KMS-11 (cell line): ENCODE measurements at regions not wholly inside any gene's neighbourhood (a gene's known extent, or its start where the extent isn't known, plus 50 kb on each side); places are given as distances from the start of the nearest gene placed in this dataset.

Source experiments
- H2AFZ ChIP-seq: fragments of 200-600 bp; sonication (generic); 2 replicates; pipeline ENCODE4 v1.6.1; 2016; ENCODE audit warnings: antibody characterized with exemption, mixed run types, low read depth
- H3K27ac ChIP-seq: fragments of 200-600 bp; sonication (generic); 2 replicates; pipeline ENCODE4 v1.6.1; 2016; ENCODE audit warnings: mild to moderate bottlenecking, mixed run types
- H3K27me3 ChIP-seq: fragments of 200-600 bp; sonication (generic); 2 replicates; pipeline ENCODE4 v1.6.1; 2017; ENCODE audit warnings: mild to moderate bottlenecking, low read depth, mixed run types, moderate library complexity; ENCODE audit not compliant: insufficient read depth
- H3K36me3 ChIP-seq: fragments of 200-600 bp; sonication (generic); 2 replicates; pipeline ENCODE4 v1.6.1; 2017; ENCODE audit warnings: mild to moderate bottlenecking, mixed run types; ENCODE audit not compliant: insufficient read depth
- H3K4me1 ChIP-seq: fragments of 200-600 bp; sonication (generic); 2 replicates; pipeline ENCODE4 v1.6.1; 2016; ENCODE audit warnings: mild to moderate bottlenecking, low read depth, mixed run types; ENCODE audit not compliant: poor library complexity, severe bottlenecking
- H3K4me2 ChIP-seq: fragments of 200-600 bp; sonication (generic); 2 replicates; pipeline ENCODE4 v1.7.0; 2016; ENCODE audit warnings: mild to moderate bottlenecking, mixed run types
- H3K4me3 ChIP-seq: fragments of 200-600 bp; sonication (generic); IDR thresholded peaks from 2 replicates; pipeline ENCODE4 v1.6.1; 2017; ENCODE audit warnings: low read depth, low read length, mixed read lengths; ENCODE audit not compliant: insufficient read depth
- H3K79me2 ChIP-seq: fragments of 200-600 bp; sonication (generic); 2 replicates; pipeline ENCODE4 v1.6.1; 2016; ENCODE audit warnings: low read depth, mixed run types; ENCODE audit not compliant: insufficient read depth
- H3K9ac ChIP-seq: fragments of 200-600 bp; sonication (generic); 2 replicates; pipeline ENCODE4 v1.6.1; 2016; ENCODE audit warnings: mild to moderate bottlenecking, mixed run types
- H4K20me1 ChIP-seq: fragments of 200-600 bp; sonication (generic); 2 replicates; pipeline ENCODE4 v1.6.1; 2016; ENCODE audit warnings: mild to moderate bottlenecking, mixed run types; ENCODE audit not compliant: insufficient read depth
- CTCF ChIP-seq: fragments of 200-600 bp; sonication (generic); conservative IDR thresholded peaks from 2 replicates; pipeline ENCODE4 v1.6.1; 2017; ENCODE audit warnings: low read depth, mild to moderate bottlenecking, antibody characterized with exemption, low read length, moderate library complexity, mixed read lengths

- no peak for TF ChIP-seq CTCF
- Histone ChIP-seq H3K27ac (no peak overlapping the region), H2AFZ (no peak overlapping the region), H3K4me1 (no peaks in the 10 kb centered on the region), H3K36me3 (no peaks in the 10 kb centered on the region), H4K20me1 (no peaks in the 10 kb centered on the region), H3K27me3 (no peaks in the 10 kb centered on the region), H3K9ac (no peak overlapping the region), H3K4me2 (no peak overlapping the region), H3K79me2 (no peaks in the 10 kb centered on the region), H3K4me3 (no peak overlapping the region)
These were observed 243.6 kb upstream of the DKK2 start for GRCh38 chr4:107279733-107280132.

- Histone ChIP-seq H3K4me2 (no peak overlapping the region), H3K9ac (no peak overlapping the region)
These were observed 242.8 kb upstream of the DKK2 start for GRCh38 chr4:107278791-107279483.

GRCh38 chr4:107276052-107276451 lies 239.9 kb upstream of the DKK2 start:
- Histone ChIP-seq H3K4me1 (no peaks in the 10 kb centered on the region), H3K4me2 (no peak overlapping the region), H3K27ac (no peak overlapping the region), H2AFZ (no peak overlapping the region), H4K20me1 (no peaks in the 10 kb centered on the region), H3K36me3 (no peaks in the 10 kb centered on the region), H3K27me3 (no peaks in the 10 kb centered on the region), H3K9ac (no peak overlapping the region), H3K4me3 (no peak overlapping the region), H3K79me2 (no peaks in the 10 kb centered on the region)
- no peak for TF ChIP-seq CTCF

More at GRCh38 chr4:107278791-107279483, 242.8 kb upstream of the DKK2 start:
- Histone ChIP-seq H4K20me1 (no peaks in the 10 kb centered on the region), H3K36me3 (no peaks in the 10 kb centered on the region), H3K4me3 (no peak overlapping the region), H3K4me1 (no peaks in the 10 kb centered on the region), H3K27me3 (no peaks in the 10 kb centered on the region), H3K27ac (no peak overlapping the region), H3K79me2 (no peaks in the 10 kb centered on the region), H2AFZ (no peak overlapping the region)
- TF ChIP-seq CTCF, result no peak

- no peaks in the 10 kb centered on the region for H3K27me3 ChIP-seq
- H3K36me3 ChIP-seq, result no peaks in the 10 kb centered on the region
- H3K4me3 ChIP-seq, result no peak overlapping the region
- H3K79me2 ChIP-seq, result no peaks in the 10 kb centered on the region
- no peak overlapping the region for H3K27ac ChIP-seq
- no peak overlapping the region for H3K9ac ChIP-seq
- no peaks in the 10 kb centered on the region for H4K20me1 ChIP-seq
- H3K4me2 ChIP-seq, result no peak overlapping the region
- no peak for TF ChIP-seq CTCF
- H3K4me1 ChIP-seq, result no peaks in the 10 kb centered on the region
- H2AFZ ChIP-seq, result no peak overlapping the region
These were observed 239.1 kb upstream of the DKK2 start for GRCh38 chr4:107275225-107275624.
